Activated CD8-positive, alpha-beta T cell treated with anti-CD3 and anti-CD28 coated beads for 36 hours (primary cell): ENCODE measurements at regions not wholly inside any gene's neighbourhood (a gene's known extent, or its start where the extent isn't known, plus 50 kb on each side); places are given as distances from the start of the nearest gene placed in this dataset.
"Not testable (repeated sequence)": the region's sequence is repeated elsewhere in the genome, so short reads cannot be mapped to it uniquely, and the experiment has no call there.

Experiments used
- ATAC-seq: fragments of 200-7000 bp; cut with Tn5 transposase; one replicate; pipeline ENCODE4 v1.10.0; 2021; ENCODE audit warnings: mild to moderate bottlenecking, moderate library complexity
- CTCF ChIA-PET: fragments of 350-600 bp; sonication (Branson Sonifier 250); formaldehyde crosslinking; loops from one replicate; lab custom pipeline; 2021; ENCODE audit warnings: antibody characterized with exemption; lab: Charles Lee
- POLR2A ChIA-PET: fragments of 350-600 bp; sonication (Branson Sonifier 250); formaldehyde crosslinking; loops from one replicate; lab custom pipeline; 2021; ENCODE audit warnings: antibody characterized with exemption; lab: Charles Lee
- DNase-seq: peaks from one replicate; pipeline ENCODE4 v3.0.0-alpha.2; 2020
- H3K27ac Mint-ChIP-seq: one replicate; pipeline ENCODE4 v1.8.0; 2021; ENCODE audit warnings: mild to moderate bottlenecking, mixed read lengths
- H3K27me3 Mint-ChIP-seq: one replicate; pipeline ENCODE4 v1.8.0; 2021; ENCODE audit warnings: mixed read lengths
- H3K36me3 Mint-ChIP-seq: one replicate; pipeline ENCODE4 v1.8.0; 2021; ENCODE audit warnings: low read depth, mixed read lengths
- H3K4me1 Mint-ChIP-seq: one replicate; pipeline ENCODE4 v1.8.0; 2021; ENCODE audit warnings: low read depth, mixed read lengths
- H3K4me3 Mint-ChIP-seq: one replicate; pipeline ENCODE4 v1.8.0; 2021; ENCODE audit warnings: mild to moderate bottlenecking, moderate library complexity, mixed read lengths
- H3K9me3 Mint-ChIP-seq: one replicate; pipeline ENCODE4 v1.8.0; 2021; ENCODE audit warnings: mixed read lengths
- intact Hi-C: fragments of 100-400 bp; cut with micrococcal nuclease; formaldehyde crosslinking; loops from one replicate; pipeline ENCODE4 v1.10.0; 2022

DNA sequence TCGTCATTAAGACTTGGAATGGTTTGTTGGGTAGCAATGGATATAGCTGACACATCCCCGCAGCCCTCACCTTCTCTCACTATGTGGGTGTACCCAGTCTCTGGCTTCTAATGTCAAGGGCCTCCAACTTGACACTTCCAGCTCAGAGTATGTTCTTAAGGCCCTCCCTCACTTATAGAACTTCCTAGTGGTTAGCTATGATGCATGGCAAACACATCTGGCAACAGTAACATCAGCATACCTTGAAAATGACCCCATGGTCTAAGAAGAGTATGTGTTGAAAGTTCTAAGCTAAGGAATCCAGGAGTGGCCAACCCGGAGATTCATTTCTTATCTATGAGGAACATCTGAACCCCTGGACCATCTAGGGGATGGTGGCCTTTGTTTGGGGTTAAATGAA is 151.2 kb downstream of the GTF2IRD2B start:
- intact Hi-C loops: not testable (repeated sequence)

DNA sequence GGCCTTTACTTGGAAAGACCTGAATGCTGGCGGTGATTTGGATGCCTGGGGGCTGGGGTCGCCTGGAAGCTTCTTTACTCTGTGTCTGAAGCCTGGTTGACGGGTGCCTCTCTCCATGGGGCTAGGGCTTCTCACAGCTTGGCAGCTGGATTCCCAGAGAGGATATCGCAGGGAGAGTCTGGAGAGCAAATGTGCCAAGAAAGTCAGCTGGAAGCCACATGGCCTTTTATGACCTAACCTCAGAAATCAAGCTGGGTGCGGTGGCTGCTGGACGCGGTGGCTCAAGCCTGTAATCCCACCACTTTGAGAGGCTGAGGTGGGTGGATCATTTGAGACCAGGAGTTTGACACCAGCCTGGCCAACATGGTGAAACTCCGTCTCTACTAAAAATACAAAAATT is 147.2 kb upstream of the TRIM73 start:
- POLR2A ChIA-PET, H3K27ac Mint-ChIP-seq: not testable (repeated sequence)

More for the DNA sequence above, 151.2 kb downstream of the GTF2IRD2B start:
- H3K36me3 Mint-ChIP-seq, H3K4me1 Mint-ChIP-seq, H3K27me3 Mint-ChIP-seq, H3K9me3 Mint-ChIP-seq, CTCF ChIA-PET, POLR2A ChIA-PET, ATAC-seq, H3K4me3 Mint-ChIP-seq, DNase-seq, H3K27ac Mint-ChIP-seq: not testable (repeated sequence)

DNA sequence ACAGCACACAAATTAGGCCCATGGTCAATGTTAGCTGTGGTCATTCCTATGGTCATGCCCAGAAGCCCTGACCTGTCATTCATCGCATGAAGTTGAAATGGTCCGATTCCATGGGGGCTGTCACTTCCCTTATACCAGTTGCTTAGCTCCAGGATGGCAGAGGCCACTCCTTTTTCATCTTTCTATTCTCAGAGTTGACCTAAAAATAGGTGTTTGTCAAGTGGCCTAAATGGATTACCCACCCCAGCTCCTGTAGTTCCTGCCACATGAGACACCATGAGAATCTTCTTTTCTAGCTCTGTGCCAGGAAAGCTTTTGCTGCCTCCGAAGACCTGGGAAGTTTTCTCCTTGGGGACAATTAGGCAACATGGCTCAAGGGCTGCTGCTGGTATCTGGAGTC is 141.2 kb upstream of the TRIM73 start:
- H3K27me3 Mint-ChIP-seq, DNase-seq, H3K4me1 Mint-ChIP-seq, H3K9me3 Mint-ChIP-seq, CTCF ChIA-PET, H3K36me3 Mint-ChIP-seq, POLR2A ChIA-PET, H3K27ac Mint-ChIP-seq, H3K4me3 Mint-ChIP-seq, ATAC-seq, intact Hi-C loops: not testable (repeated sequence)

More for the DNA sequence above, 147.2 kb upstream of the TRIM73 start:
- H3K27me3 Mint-ChIP-seq, H3K4me3 Mint-ChIP-seq, DNase-seq, H3K4me1 Mint-ChIP-seq, H3K9me3 Mint-ChIP-seq, ATAC-seq, CTCF ChIA-PET, H3K36me3 Mint-ChIP-seq, intact Hi-C loops: not testable (repeated sequence)

DNA sequence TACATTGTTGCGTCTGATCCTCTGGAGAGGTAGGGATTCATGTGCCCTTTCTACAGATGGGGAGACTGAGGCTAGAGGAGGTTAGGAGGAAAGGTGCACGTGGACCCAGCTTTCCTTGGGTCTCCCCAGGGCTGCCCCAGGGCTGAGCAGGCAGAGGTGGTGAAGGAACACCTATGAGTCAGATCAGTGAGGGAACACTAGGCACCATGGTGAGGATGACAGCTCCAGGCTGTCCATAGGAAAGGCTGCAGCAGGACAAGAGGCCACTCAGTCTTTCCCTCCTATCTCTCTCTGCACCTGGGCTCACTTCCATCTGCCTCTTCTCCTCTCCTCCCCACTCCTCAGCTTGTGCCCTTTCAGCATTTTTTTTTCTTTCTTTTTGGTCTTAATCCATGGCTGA is 138.0 kb upstream of the TRIM73 start:
- H3K36me3 Mint-ChIP-seq, H3K4me1 Mint-ChIP-seq, CTCF ChIA-PET, H3K27ac Mint-ChIP-seq, ATAC-seq, H3K4me3 Mint-ChIP-seq, DNase-seq, intact Hi-C loops, H3K9me3 Mint-ChIP-seq, H3K27me3 Mint-ChIP-seq, POLR2A ChIA-PET: not testable (repeated sequence)

DNA sequence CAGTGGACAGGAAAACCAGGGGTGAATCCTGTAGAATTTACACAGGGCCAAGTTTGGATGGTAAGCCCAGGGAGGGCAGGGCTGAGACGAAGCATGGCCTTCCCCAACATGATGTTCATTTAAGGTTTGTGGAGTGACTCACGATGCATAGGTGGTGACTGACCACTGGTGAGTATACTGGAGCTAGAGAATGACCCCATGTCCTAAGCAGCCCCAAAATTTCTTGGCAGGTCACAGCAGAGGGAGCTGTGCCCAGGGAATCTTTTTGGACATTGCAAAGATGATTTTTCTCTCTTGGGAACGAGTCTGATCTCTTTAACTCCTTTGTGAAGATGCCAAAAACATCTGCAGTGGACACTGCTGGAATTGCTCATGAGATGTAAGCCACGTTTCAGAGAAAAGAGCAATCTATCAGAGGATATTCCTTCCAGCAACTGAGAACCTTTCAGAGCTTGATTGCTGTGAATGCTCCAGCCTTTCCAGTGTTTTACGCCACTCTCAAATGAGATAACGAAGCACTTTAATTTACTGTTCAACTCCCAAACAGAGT is 135.9 kb upstream of the TRIM73 start:
- H3K27ac Mint-ChIP-seq, H3K36me3 Mint-ChIP-seq, POLR2A ChIA-PET: not testable (repeated sequence)

DNA sequence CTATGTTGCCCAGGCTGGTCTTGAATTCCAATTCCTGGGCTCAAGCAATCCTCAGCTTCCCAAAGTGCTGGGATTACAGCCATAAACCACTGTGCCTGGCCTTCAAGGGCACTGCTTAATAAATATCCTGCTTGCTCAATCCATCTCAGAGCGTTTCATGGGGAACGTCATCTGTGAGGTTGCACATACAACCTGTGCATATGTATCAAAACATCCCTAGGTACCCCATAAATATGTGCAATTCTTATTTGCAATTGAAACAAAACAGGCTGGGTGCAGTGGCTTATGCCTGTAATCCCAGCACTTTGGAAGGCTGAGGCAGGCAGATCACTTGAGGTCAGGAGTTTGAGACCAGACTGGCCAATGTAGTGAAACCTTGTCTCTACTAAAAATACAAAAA is 133.8 kb upstream of the TRIM73 start:
- intact Hi-C loops, H3K27ac Mint-ChIP-seq, H3K36me3 Mint-ChIP-seq, ATAC-seq, H3K4me1 Mint-ChIP-seq, H3K4me3 Mint-ChIP-seq, H3K27me3 Mint-ChIP-seq, POLR2A ChIA-PET, H3K9me3 Mint-ChIP-seq, CTCF ChIA-PET, DNase-seq: not testable (repeated sequence)

More for the DNA sequence above, 135.9 kb upstream of the TRIM73 start:
- ATAC-seq, H3K9me3 Mint-ChIP-seq, H3K27me3 Mint-ChIP-seq, CTCF ChIA-PET, intact Hi-C loops, DNase-seq, H3K4me1 Mint-ChIP-seq, H3K4me3 Mint-ChIP-seq: not testable (repeated sequence)

DNA sequence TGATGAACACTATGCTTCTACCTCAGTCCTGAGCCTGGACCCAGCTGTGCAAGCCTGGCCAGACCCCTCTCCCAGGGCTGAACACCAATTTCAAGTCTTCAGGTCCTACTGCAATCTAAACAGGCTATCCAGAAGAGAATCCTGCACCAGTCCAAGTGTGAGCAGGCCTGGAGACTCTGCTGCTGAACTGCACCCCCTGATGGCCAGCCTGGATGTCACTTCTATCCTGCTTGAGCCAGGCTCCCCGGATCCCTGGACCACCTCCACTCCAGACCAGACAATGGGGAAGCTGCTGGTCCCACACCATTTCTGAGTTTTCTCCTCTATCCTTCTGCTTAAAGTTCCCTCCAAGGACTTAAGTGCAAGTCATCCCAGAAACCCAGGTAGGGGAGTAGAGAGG is 127.3 kb upstream of the TRIM73 start:
- H3K4me1 Mint-ChIP-seq, H3K4me3 Mint-ChIP-seq, H3K36me3 Mint-ChIP-seq, ATAC-seq, DNase-seq, CTCF ChIA-PET, POLR2A ChIA-PET, H3K27me3 Mint-ChIP-seq, H3K27ac Mint-ChIP-seq, H3K9me3 Mint-ChIP-seq, intact Hi-C loops: not testable (repeated sequence)

DNA sequence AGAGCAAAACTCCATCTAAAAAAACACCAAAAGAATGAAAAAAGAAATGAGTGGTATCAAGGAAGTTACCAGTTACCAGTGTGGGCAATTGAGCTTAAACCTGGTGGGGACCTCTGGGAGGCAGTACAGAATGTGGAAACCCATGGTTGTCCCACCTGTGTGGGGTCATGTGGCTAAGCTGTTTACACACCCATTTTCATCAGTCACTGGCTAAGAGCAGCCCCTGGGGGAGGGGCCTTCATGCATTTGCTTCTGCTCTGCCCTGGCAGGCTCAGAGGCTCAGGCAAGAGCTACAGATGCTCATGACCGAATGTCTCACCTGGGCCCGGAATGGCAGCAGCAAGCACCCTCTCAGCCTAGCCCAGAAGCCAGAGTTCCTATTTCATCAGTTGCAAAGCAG is 126.3 kb upstream of the TRIM73 start:
- H3K4me3 Mint-ChIP-seq: not testable (repeated sequence)

DNA sequence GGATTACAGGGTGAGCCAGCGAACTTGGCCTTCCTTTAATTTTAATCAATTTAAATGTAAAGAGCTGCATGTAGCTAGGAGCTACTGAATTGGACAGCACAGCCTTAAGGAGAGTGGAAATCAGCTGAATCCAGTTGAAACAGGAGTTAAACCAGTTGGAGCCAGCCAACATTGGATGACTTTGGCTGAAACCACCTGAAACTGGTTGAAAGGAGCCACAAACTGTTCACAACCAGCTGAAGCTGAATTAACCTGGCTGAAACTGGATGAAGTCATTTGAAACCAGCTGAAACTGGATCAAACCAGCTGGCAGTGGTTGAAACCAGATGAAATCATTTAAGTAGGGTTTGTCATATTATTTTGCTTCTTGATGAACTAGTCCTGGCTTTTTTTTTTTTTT is 121.3 kb upstream of the TRIM73 start:
- intact Hi-C loops, DNase-seq, H3K27ac Mint-ChIP-seq, H3K27me3 Mint-ChIP-seq, H3K4me3 Mint-ChIP-seq, H3K4me1 Mint-ChIP-seq, H3K9me3 Mint-ChIP-seq, CTCF ChIA-PET, POLR2A ChIA-PET, H3K36me3 Mint-ChIP-seq: not testable (repeated sequence)
- ATAC-seq: peak; percentile 30

More for the DNA sequence above, 126.3 kb upstream of the TRIM73 start:
- ATAC-seq, DNase-seq, H3K9me3 Mint-ChIP-seq, H3K27ac Mint-ChIP-seq, intact Hi-C loops, H3K36me3 Mint-ChIP-seq, H3K27me3 Mint-ChIP-seq, POLR2A ChIA-PET, H3K4me1 Mint-ChIP-seq, CTCF ChIA-PET: not testable (repeated sequence)
